ENCODE measurements at regions not wholly inside any gene's neighbourhood (a gene's known extent, or its start where the extent isn't known, plus 50 kb on each side); places are given as distances from the start of the nearest gene placed in this dataset.

DNA sequence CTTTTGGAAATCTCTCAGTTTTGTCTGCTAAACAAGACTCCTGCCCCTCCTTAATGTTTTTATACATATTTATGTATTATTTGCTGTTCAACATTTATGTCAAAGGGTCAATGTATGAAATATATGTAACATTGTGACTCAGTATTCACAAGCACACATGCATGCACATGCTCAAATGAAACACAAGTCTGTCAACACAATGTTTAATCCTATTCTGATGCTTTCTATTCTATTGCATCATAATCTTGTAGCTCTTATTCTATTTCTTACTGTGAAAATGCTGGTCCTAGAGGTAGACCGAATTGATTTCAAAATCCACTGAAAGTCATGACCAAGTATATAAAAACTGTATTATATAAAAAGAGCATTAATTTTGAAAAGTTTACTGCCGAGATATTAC, 1463.3 kb downstream of the C4orf33 start:
- Mint-ChIP-seq H3K9me3 (peaks cover 27% of the 10 kb centered on the region), H3K4me3 (no peak overlapping the region), H3K27me3 (ENCODE audit: low read depth) (no peaks in the 10 kb centered on the region), H3K4me1 (peaks cover 9% of the 10 kb centered on the region), H3K36me3 (no peaks in the 10 kb centered on the region), H3K27ac (no peak overlapping the region)
- DNase-seq (ENCODE audit: low spot score in 2 of 2, unreplicated experiment in 2 of 2) = no peak
- TF ChIP-seq, protein P1, sequence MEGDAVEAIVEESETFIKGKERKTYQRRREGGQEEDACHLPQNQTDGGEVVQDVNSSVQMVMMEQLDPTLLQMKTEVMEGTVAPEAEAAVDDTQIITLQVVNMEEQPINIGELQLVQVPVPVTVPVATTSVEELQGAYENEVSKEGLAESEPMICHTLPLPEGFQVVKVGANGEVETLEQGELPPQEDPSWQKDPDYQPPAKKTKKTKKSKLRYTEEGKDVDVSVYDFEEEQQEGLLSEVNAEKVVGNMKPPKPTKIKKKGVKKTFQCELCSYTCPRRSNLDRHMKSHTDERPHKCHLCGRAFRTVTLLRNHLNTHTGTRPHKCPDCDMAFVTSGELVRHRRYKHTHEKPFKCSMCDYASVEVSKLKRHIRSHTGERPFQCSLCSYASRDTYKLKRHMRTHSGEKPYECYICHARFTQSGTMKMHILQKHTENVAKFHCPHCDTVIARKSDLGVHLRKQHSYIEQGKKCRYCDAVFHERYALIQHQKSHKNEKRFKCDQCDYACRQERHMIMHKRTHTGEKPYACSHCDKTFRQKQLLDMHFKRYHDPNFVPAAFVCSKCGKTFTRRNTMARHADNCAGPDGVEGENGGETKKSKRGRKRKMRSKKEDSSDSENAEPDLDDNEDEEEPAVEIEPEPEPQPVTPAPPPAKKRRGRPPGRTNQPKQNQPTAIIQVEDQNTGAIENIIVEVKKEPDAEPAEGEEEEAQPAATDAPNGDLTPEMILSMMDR (IDR thresholded peaks at IDR 0.05; ENCODE audit: unreplicated experiment) = no peak

DNA sequence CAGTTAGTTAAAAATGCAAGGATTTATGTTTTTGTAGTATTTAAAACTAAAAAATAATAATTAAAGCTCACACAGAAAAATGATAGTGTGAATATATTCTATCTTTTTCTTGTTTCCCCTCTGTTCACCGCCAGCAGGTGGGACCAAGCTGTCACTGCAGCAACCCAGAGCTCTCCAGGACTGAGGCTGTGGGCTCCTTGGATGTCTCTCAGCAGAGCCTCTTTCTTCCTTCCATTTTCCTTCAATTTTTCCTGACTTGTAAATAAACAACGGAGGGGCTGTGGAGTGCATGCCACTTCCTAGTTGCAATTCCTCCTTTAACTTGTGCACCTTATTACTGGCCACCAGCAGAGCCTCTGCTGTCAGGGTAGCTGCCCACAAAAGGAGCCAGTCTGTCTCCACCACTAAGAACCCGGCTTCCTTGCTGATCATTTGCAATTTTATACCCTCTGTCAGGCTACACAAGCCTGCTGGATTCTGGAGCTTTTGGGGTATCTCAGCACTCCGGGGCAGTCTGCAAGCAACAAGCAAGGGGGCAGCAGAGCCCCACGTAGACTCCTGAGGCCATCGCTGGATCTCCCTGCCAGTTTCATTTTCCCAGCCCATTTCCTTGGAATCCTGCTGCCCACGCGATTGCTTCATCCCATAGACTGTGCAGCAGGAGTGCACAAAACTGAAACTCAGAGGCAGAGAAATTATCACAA, 1467.4 kb downstream of the C4orf33 start:
- peak overlapping the region; percentile 44 for H3K4me3 Mint-ChIP-seq
- TF ChIP-seq, protein P1 (IDR thresholded peaks at IDR 0.05; ENCODE audit: unreplicated experiment) = no peak
- no peak overlapping the region for H3K27ac Mint-ChIP-seq
- H3K27me3 Mint-ChIP-seq (ENCODE audit: low read depth) = no peaks in the 10 kb centered on the region
- DNase-seq (ENCODE audit: low spot score in 2 of 2, unreplicated experiment in 2 of 2) = peak in 1 of 2 experiments; percentile 46
- H3K36me3 Mint-ChIP-seq = no peaks in the 10 kb centered on the region
- H3K4me1 Mint-ChIP-seq = peaks cover 9% of the 10 kb centered on the region
- H3K9me3 Mint-ChIP-seq = peaks cover 14% of the 10 kb centered on the region

GRCh38 chr4:130563889-130564418, 1468.0 kb downstream of the C4orf33 start:
- peaks cover 9% of the 10 kb centered on the region for H3K4me1 Mint-ChIP-seq
- H3K4me3 Mint-ChIP-seq = peak overlapping the region; percentile 44
- TF ChIP-seq, protein P1 (IDR thresholded peaks at IDR 0.05; ENCODE audit: unreplicated experiment) = no peak
- peaks cover 12% of the 10 kb centered on the region for H3K9me3 Mint-ChIP-seq
- no peak overlapping the region for H3K27ac Mint-ChIP-seq
- H3K27me3 Mint-ChIP-seq (ENCODE audit: low read depth) = no peaks in the 10 kb centered on the region
- no peaks in the 10 kb centered on the region for H3K36me3 Mint-ChIP-seq
- no peak for DNase-seq (ENCODE audit: low spot score in 2 of 2, unreplicated experiment in 2 of 2)

- Mint-ChIP-seq H3K4me3 (no peak overlapping the region), H3K4me1 (peaks cover 4% of the 10 kb centered on the region), H3K27me3 (ENCODE audit: low read depth) (no peaks in the 10 kb centered on the region), H3K9me3 (peaks cover 26% of the 10 kb centered on the region), H3K36me3 (no peaks in the 10 kb centered on the region), H3K27ac (no peak overlapping the region)
- no peak for DNase-seq (ENCODE audit: low spot score in 2 of 2, unreplicated experiment in 2 of 2)
- TF ChIP-seq, protein P1 (IDR thresholded peaks at IDR 0.05; ENCODE audit: unreplicated experiment) = no peak
Measured at GRCh38 chr4:130568746-130569145, 1472.8 kb downstream of the C4orf33 start.

GRCh38 chr4:130573742-130574141, 1477.8 kb downstream of the C4orf33 start:
- TF ChIP-seq, protein P1 (IDR thresholded peaks at IDR 0.05; ENCODE audit: unreplicated experiment) = no peak
- peaks cover 14% of the 10 kb centered on the region for H3K9me3 Mint-ChIP-seq
- H3K4me3 Mint-ChIP-seq = no peak overlapping the region
- no peaks in the 10 kb centered on the region for H3K4me1 Mint-ChIP-seq
- DNase-seq (ENCODE audit: low spot score in 2 of 2, unreplicated experiment in 2 of 2) = no peak
- H3K27me3 Mint-ChIP-seq (ENCODE audit: low read depth) = no peaks in the 10 kb centered on the region
- H3K36me3 Mint-ChIP-seq = no peaks in the 10 kb centered on the region
- no peak overlapping the region for H3K27ac Mint-ChIP-seq
